Erythroblast (primary cell): ENCODE measurements at regions not wholly inside any gene's neighbourhood (a gene's known extent, or its start where the extent isn't known, plus 50 kb on each side); places are given as distances from the start of the nearest gene placed in this dataset.

Experiments
- GATA1 ChIP-seq: IDR thresholded peaks from 2 replicates; pipeline ENCODE4 v1.6.1; 2011; ENCODE audit warnings: low read depth, mild to moderate bottlenecking, control low read depth, low read length, moderate library complexity
- POLR2A ChIP-seq: IDR thresholded peaks from 2 replicates; pipeline ENCODE4 v1.6.1; 2011; ENCODE audit warnings: mild to moderate bottlenecking, low read length

DNA sequence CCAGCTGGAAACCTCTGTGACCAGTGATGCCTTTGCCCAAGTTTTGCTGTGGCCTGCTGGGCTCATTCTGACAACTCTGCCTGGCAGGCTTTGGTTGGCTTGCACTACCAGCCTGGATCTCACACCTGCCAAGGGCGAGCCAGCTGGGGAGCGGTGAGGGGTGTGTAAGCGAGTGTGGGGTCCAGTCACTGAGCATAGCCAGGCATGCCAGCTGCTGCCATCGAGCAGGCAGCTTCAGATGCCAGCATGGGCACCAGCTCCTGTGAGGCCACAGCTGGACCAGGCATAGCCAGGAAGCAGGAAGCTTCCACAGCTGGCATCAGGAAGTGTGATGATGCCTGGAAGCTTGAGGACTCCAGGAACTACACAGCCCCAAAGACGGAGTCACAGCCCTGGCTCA lies 1674.6 kb downstream of the LRRC4C start:
- TF ChIP-seq POLR2A, result no peak
- no peak for TF ChIP-seq GATA1
